NOMO-1 (cell line): ENCODE measurements at regions not wholly inside any gene's neighbourhood (a gene's known extent, or its start where the extent isn't known, plus 50 kb on each side); places are given as distances from the start of the nearest gene placed in this dataset.

Experiments used
- DNase-seq, 2 experiments: peaks; one replicate each; lab custom pipeline; 2025; ENCODE audit not compliant: unreplicated experiment in 2 of 2; lab: John Stamatoyannopoulos, UW

- DNase-seq: peak; percentile 31 to 60
Measured at GRCh38 chr10:113320211-113320610, 232.6 kb upstream of the HABP2 start.

GRCh38 chr10:113320987-113321386, 231.9 kb upstream of the HABP2 start:
- DNase-seq: peak; percentile 79 to 86

GRCh38 chr10:113322843-113323242, 230.0 kb upstream of the HABP2 start:
- peak; percentile 70 to 81 for DNase-seq

- DNase-seq: no peak
Measured at GRCh38 chr10:113323985-113324384, 228.9 kb upstream of the HABP2 start.

- DNase-seq: peak; percentile 30 to 90
Measured at GRCh38 chr10:113326160-113327111, 226.4 kb upstream of the HABP2 start.

GRCh38 chr10:113329121-113329596, 223.7 kb upstream of the HABP2 start:
- DNase-seq: no peak

GRCh38 chr10:113331961-113332360, 220.9 kb upstream of the HABP2 start:
- no peak for DNase-seq

GRCh38 chr10:113333313-113333712, 219.5 kb upstream of the HABP2 start:
- DNase-seq: no peak

GRCh38 chr10:113335592-113335991, 217.3 kb upstream of the HABP2 start:
- DNase-seq: no peak

- DNase-seq: no peak
Measured at GRCh38 chr10:113336549-113337130, 216.2 kb upstream of the HABP2 start.

- no peak for DNase-seq
Measured at GRCh38 chr10:113337142-113337541, 215.7 kb upstream of the HABP2 start.

- no peak for DNase-seq
Measured at GRCh38 chr10:113339121-113339520, 213.7 kb upstream of the HABP2 start.

GRCh38 chr10:113340282-113340681, 212.6 kb upstream of the HABP2 start:
- no peak for DNase-seq

GRCh38 chr10:113341138-113341537, 211.7 kb upstream of the HABP2 start:
- no peak for DNase-seq

GRCh38 chr10:113345826-113346624, 206.8 kb upstream of the HABP2 start:
- DNase-seq: no peak

GRCh38 chr10:113347508-113347907, 205.3 kb upstream of the HABP2 start:
- no peak for DNase-seq

GRCh38 chr10:113348694-113349093, 204.2 kb upstream of the HABP2 start:
- DNase-seq: no peak

- no peak for DNase-seq
Measured at GRCh38 chr10:113350311-113351040, 202.4 kb upstream of the HABP2 start.

GRCh38 chr10:113354711-113355110, 198.1 kb upstream of the HABP2 start:
- no peak for DNase-seq
